ENCODE measurements at regions not wholly inside any gene's neighbourhood (a gene's known extent, or its start where the extent isn't known, plus 50 kb on each side); places are given as distances from the start of the nearest gene placed in this dataset.
"Not testable (repeated sequence)": the region's sequence is repeated elsewhere in the genome, so short reads cannot be mapped to it uniquely, and the experiment has no call there.

DNA sequence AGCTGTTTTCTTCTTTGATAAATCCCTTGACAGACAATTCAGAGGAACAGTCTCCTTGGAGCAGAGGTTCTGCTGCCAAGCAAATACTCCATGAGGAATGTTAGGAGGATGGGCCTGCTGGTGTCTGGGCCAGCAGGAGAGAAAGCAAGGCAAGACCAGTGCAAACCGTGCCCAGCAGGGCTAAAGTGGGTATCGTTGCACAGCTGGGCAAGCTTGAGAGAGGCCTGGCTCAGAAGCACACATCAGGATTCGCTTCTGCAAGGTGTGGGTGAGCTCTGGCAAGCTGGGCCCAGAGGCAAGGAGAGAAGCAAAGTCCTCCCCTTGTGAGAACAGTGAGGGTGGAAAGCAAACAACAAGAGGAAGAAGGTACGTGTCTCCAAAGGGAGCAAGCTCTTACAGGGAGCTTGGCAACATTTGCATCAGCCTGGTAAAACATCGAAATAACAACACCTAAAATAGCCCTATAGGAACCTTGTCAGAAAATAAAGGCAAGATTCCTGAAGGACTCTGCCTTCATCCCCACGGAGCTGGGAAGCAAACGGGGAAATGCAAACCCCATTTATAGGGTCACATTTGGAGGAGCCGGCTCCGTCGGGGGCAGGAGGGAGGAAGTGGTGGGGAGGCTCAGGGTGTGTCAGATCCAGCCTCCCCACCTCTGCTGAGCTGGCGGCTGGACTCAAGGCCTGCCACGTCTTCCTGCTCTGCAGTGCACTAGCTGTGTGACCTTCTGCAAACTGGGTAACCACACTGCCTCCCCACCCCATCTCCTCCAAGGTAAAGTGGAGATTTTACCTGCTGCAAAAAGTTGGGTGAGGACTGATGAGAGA, 62.3 kb upstream of the HIVEP3 start:
- peak; percentile 4 for DNase-seq (ENCODE audit: low spot score)

GRCh38 chr1:41978986-41979385, 60.3 kb upstream of the HIVEP3 start:
- DNase-seq (ENCODE audit: low spot score), result no peak

DNA sequence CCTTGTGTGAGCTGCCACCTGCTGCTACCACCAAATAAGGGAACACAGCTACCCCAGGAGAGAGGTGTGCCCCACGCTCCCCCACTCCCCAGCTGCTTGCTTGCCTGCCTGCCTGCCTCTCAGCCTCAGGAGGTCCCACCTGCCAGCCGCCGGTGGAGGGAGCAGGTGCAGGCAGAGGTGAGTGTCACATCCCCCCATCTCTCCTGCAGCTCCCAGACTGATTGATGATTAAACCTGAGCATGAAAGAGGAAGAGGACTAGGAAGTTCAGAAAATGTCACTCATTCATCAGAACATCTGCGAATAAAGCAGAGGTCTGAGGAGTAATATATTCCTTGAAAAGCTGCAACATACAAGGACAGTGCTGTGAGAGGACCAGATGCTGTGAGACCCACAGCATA, 58.6 kb upstream of the HIVEP3 start:
- DNase-seq (ENCODE audit: low spot score), result no peak

DNA sequence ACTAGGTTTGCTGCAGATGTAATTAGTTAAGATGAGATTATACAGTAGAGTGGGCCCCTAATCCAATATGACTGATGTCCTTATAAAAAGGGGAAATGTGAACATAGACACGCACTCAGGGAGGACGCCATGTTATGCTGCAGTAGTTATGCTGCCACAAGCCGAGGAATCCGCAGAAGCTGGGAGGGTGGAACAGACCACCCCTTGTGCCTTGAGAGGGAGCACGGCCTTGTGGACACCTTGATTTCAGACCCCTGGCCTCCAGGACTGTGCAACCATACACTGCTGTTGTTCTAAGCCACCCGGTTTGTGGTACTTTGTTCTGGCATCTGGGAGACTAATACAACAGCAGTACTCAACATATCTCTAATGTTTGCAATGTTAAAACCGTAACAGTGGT, 57.9 kb upstream of the HIVEP3 start:
- no peak for DNase-seq (ENCODE audit: low spot score)

GRCh38 chr1:41975850-41976569, 57.3 kb upstream of the HIVEP3 start:
- DNase-seq (ENCODE audit: low spot score), result no peak

DNA sequence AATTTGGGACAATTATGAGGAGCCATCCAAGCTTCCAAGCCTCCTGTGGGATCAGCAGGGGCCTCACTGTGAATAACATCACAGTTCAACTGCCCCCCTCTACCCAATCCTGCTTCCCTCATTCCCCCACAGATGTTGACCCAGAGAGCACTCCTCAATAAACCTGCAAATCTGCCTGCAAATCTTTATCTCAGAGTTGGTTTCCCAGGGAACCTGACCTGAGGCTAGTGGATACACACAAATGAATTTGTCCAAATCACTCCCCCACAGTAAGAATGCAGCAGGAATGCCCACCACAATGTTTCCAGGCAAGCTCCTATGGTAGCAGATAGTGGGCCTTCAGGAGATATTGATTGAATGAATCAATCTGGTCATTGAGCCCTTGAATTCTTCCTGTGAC, 56.4 kb upstream of the HIVEP3 start:
- no peak for DNase-seq (ENCODE audit: low spot score)

- not testable (repeated sequence) for DNase-seq (ENCODE audit: low spot score)
Observed at GRCh38 chr1:41968557-41968956, 49.8 kb upstream of the HIVEP3 start.
